CD4-positive, alpha-beta memory T cell (primary cell): ENCODE measurements at regions not wholly inside any gene's neighbourhood (a gene's known extent, or its start where the extent isn't known, plus 50 kb on each side); places are given as distances from the start of the nearest gene placed in this dataset.

Experiments
- CTCF ChIA-PET: fragments of 350-600 bp; sonication (Branson Sonifier 250); formaldehyde crosslinking; loops from one replicate; lab custom pipeline; 2021; ENCODE audit warnings: inconsistent platforms; ENCODE audit not compliant: partially characterized antibody; lab: Charles Lee
- POLR2A ChIA-PET: fragments of 350-600 bp; sonication (Branson Sonifier 250); formaldehyde crosslinking; loops from one replicate; lab custom pipeline; 2021; ENCODE audit not compliant: partially characterized antibody; lab: Charles Lee
- DNase-seq, 5 donors: peaks; one replicate each; pipeline versions ENCODE4 v3.0.0 to v3.0.0-alpha.2; 2020 to 2022; ENCODE audit warnings: mixed read lengths in 1 of 5
- H3K27ac ChIP-seq: one replicate; pipeline ENCODE4 v1.7.0; 2013; ENCODE audit warnings: low read depth, low read length
- H3K27me3 ChIP-seq: 2 replicates; pipeline ENCODE4 v1.7.0; 2013; ENCODE audit warnings: mild to moderate bottlenecking, low read length, moderate library complexity; ENCODE audit not compliant: insufficient read depth
- H3K36me3 ChIP-seq: 2 replicates; pipeline ENCODE4 v1.7.0; 2013; ENCODE audit warnings: mild to moderate bottlenecking, low read length, moderate library complexity; ENCODE audit not compliant: insufficient read depth
- H3K4me1 ChIP-seq: 2 replicates; pipeline ENCODE4 v1.7.0; 2013; ENCODE audit warnings: mild to moderate bottlenecking, low read length, moderate library complexity; ENCODE audit not compliant: insufficient read depth
- H3K4me3 ChIP-seq, 2 donors: one replicate each; pipeline ENCODE4 v1.7.0; 2013; ENCODE audit warnings: low read length in 2 of 2, mild to moderate bottlenecking in 1 of 2
- H3K9me3 ChIP-seq, 2 donors: one replicate each; pipeline ENCODE4 v1.7.0; 2013; ENCODE audit warnings: low read length in 2 of 2, control low read depth in 1 of 2; ENCODE audit not compliant: control insufficient read depth in 1 of 2
- H3K27ac Mint-ChIP-seq, 7 donors: one replicate each; pipeline ENCODE4 v1.8.0; 2020 to 2021; ENCODE audit warnings: mixed read lengths in 7 of 7, mild to moderate bottlenecking in 6 of 7, inconsistent platforms in 3 of 7, moderate library complexity in 3 of 7
- H3K27me3 Mint-ChIP-seq, 2 donors: one replicate each; pipeline ENCODE4 v1.8.0; 2020 to 2021; ENCODE audit warnings: mixed read lengths in 2 of 2
- H3K36me3 Mint-ChIP-seq, 2 donors: one replicate each; pipeline ENCODE4 v1.8.0; 2020 to 2021; ENCODE audit warnings: mixed read lengths in 2 of 2, inconsistent platforms in 1 of 2, mild to moderate bottlenecking in 1 of 2
- H3K4me1 Mint-ChIP-seq, 4 donors: one replicate each; pipeline ENCODE4 v1.8.0; 2020 to 2021; ENCODE audit warnings: mixed read lengths in 4 of 4, mild to moderate bottlenecking in 1 of 4
- H3K4me3 Mint-ChIP-seq, 8 donors: one replicate each; pipeline ENCODE4 v1.8.0; 2020 to 2021; ENCODE audit warnings: mixed read lengths in 8 of 8, mild to moderate bottlenecking in 7 of 8, moderate library complexity in 6 of 8, inconsistent platforms in 3 of 8
- H3K9me3 Mint-ChIP-seq, 8 donors: one replicate each; pipeline ENCODE4 v1.8.0; 2020 to 2021; ENCODE audit warnings: mixed read lengths in 8 of 8, mild to moderate bottlenecking in 5 of 8, inconsistent platforms in 3 of 8, moderate library complexity in 1 of 8
- intact Hi-C: fragments of 100-400 bp; cut with micrococcal nuclease; formaldehyde crosslinking; loops from one replicate; pipeline ENCODE4 v1.15.1; 2023

GRCh38 chr5:116756531-116756930 is 181.9 kb upstream of the SEMA6A start:
- H3K4me3 ChIP-seq = no peak overlapping the region
- Mint-ChIP-seq H3K36me3 (no peaks in the 10 kb centered on the region), H3K4me1 (no peaks in the 10 kb centered on the region), H3K4me3 (no peak overlapping the region), H3K27ac (no peak overlapping the region), H3K9me3 (no peaks in the 10 kb centered on the region), H3K27me3 (no peaks in the 10 kb centered on the region)
- no peak overlapping the region for H3K27ac ChIP-seq
- no peaks in the 10 kb centered on the region for H3K27me3 ChIP-seq
- no peaks in the 10 kb centered on the region for H3K36me3 ChIP-seq
- POLR2A ChIA-PET = no interaction called here
- DNase-seq = no peak
- CTCF ChIA-PET = no interaction called here
- no peaks in the 10 kb centered on the region for H3K9me3 ChIP-seq
- intact Hi-C loops = no loop called here
- H3K4me1 ChIP-seq = no peaks in the 10 kb centered on the region

DNA sequence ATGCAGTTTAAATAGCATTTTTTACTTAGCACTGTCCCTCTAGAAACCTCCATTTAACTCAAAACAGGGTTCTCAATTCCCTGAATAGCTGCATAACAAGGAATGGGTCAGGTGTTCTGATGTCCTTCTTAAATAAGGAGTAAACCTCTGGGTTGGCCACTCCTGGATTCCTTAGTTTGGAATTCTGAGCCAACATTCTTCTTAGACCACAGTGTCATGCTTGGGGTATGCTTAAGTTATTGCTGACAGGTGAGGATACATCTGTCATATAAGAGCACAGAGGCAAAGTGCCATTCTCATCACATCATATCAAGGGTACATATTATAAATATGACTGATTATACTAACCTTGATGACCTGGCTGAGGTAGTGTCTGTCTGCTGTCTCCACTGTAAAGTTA is 179.9 kb upstream of the SEMA6A start:
- intact Hi-C loops = no loop called here
- no peaks in the 10 kb centered on the region for H3K36me3 ChIP-seq

DNA sequence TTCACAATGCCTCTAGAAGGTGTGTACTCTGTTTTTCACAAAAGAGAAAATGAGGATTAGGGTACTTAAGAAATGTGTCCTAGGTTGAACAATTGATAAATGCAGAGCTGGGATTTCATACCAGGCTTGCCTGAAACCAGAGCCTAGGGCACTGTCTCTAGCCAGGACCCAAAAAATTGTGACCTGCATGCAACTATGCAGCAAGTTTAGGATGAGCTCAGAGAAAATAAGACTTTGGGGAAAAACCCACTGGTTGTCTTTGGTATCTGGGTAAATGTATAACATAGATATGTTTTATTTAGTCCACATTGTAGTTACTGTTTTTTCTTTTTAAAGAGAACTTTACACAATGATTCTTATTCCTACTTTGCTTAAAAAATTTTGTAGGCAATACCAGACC is 177.1 kb upstream of the SEMA6A start:
- intact Hi-C loops = no loop called here
- ChIA-PET CTCF (no interaction called here), POLR2A (no interaction called here)
- Histone ChIP-seq H3K27me3 (no peaks in the 10 kb centered on the region), H3K4me1 (no peaks in the 10 kb centered on the region), H3K27ac (no peak overlapping the region), H3K4me3 (no peak overlapping the region), H3K36me3 (no peaks in the 10 kb centered on the region), H3K9me3 (no peaks in the 10 kb centered on the region)
- DNase-seq = no peak
- no peaks in the 10 kb centered on the region for H3K36me3 Mint-ChIP-seq
- peak overlapping the region in 1 of 7 donors; percentile 47 for H3K27ac Mint-ChIP-seq
- no peaks in the 10 kb centered on the region for H3K9me3 Mint-ChIP-seq
- H3K4me3 Mint-ChIP-seq = no peak overlapping the region
- H3K4me1 Mint-ChIP-seq = no peaks in the 10 kb centered on the region
- H3K27me3 Mint-ChIP-seq = no peaks in the 10 kb centered on the region

More for the DNA sequence above, 179.9 kb upstream of the SEMA6A start:
- H3K4me1 Mint-ChIP-seq = no peaks in the 10 kb centered on the region
- POLR2A ChIA-PET = no interaction called here
- no peaks in the 10 kb centered on the region for H3K36me3 Mint-ChIP-seq
- no peak overlapping the region for H3K4me3 Mint-ChIP-seq
- CTCF ChIA-PET = no interaction called here
- DNase-seq = no peak
- H3K27me3 Mint-ChIP-seq = no peaks in the 10 kb centered on the region
- no peak overlapping the region for H3K27ac Mint-ChIP-seq
- Histone ChIP-seq H3K27ac (no peak overlapping the region), H3K4me1 (no peaks in the 10 kb centered on the region), H3K27me3 (no peaks in the 10 kb centered on the region), H3K4me3 (no peak overlapping the region), H3K9me3 (no peaks in the 10 kb centered on the region)
- H3K9me3 Mint-ChIP-seq = no peaks in the 10 kb centered on the region

- H3K9me3 ChIP-seq = no peaks in the 10 kb centered on the region
- H3K9me3 Mint-ChIP-seq = no peaks in the 10 kb centered on the region
- intact Hi-C loops = no loop called here
- H3K4me1 Mint-ChIP-seq = no peaks in the 10 kb centered on the region
- no peak overlapping the region for H3K4me3 ChIP-seq
- H3K4me1 ChIP-seq = no peaks in the 10 kb centered on the region
- no peaks in the 10 kb centered on the region for H3K27me3 Mint-ChIP-seq
- H3K27ac Mint-ChIP-seq = no peak overlapping the region
- no peaks in the 10 kb centered on the region for H3K36me3 Mint-ChIP-seq
- H3K4me3 Mint-ChIP-seq = no peak overlapping the region
- no peak overlapping the region for H3K27ac ChIP-seq
- DNase-seq = no peak
- H3K27me3 ChIP-seq = no peaks in the 10 kb centered on the region
- POLR2A ChIA-PET = no interaction called here
- CTCF ChIA-PET = no interaction called here
- H3K36me3 ChIP-seq = no peaks in the 10 kb centered on the region
Measured at GRCh38 chr5:116750631-116751580, 176.3 kb upstream of the SEMA6A start.

DNA sequence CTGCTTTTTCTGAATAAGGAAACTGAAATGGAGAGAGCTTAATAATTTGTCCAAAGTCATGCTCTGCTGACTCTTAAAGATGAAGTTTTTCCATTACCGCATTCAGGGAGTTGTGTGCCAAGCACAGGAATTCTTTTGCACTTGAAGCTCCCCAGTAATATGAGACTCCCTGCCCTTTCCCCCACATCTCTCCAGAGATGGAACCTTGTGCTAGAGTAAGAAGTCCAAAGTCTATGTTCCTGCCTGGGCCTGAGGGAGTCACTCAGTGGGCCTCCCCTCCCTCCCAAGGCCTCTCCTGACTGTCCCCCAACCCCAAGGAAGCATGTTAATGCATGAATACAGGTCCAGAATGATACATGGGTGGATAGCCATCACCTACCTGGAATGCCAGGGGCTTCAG is 173.3 kb upstream of the SEMA6A start:
- H3K4me3 Mint-ChIP-seq = no peak overlapping the region
- H3K4me1 ChIP-seq = no peaks in the 10 kb centered on the region
- CTCF ChIA-PET = no interaction called here
- POLR2A ChIA-PET = no interaction called here
- no peaks in the 10 kb centered on the region for H3K36me3 ChIP-seq
- H3K36me3 Mint-ChIP-seq = no peaks in the 10 kb centered on the region
- H3K9me3 ChIP-seq = no peaks in the 10 kb centered on the region
- DNase-seq = no peak
- H3K27me3 ChIP-seq = no peaks in the 10 kb centered on the region
- peaks cover 0 to 14% (median 3%) of the 10 kb centered on the region in 8 donors for H3K9me3 Mint-ChIP-seq
- no peaks in the 10 kb centered on the region for H3K4me1 Mint-ChIP-seq
- no peak overlapping the region for H3K27ac ChIP-seq
- intact Hi-C loops = no loop called here
- no peaks in the 10 kb centered on the region for H3K27me3 Mint-ChIP-seq
- no peak overlapping the region for H3K27ac Mint-ChIP-seq
- no peak overlapping the region for H3K4me3 ChIP-seq

DNA sequence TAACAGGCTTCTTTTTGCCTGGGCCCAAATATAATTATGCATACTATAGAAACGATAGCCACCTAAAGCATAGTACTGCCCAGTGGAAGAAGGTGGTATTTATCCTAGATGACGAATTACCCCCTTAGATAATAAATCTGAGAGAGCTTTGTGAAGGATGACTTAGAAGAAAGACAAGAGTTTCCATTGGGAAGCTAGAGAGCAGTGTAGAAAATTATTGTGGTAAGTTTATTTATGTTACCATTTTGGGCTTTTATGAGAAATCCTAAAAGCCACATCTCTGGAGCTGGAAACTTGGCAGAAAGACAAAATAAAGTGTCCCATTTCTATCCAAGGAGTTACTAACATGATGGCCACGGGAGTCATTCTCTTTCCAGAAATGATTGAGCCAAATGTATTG is 172.0 kb upstream of the SEMA6A start:
- Mint-ChIP-seq H3K27me3 (no peaks in the 10 kb centered on the region), H3K27ac (no peak overlapping the region), H3K9me3 (peaks cover 0 to 14% (median 3%) of the 10 kb centered on the region in 8 donors), H3K4me3 (no peak overlapping the region), H3K4me1 (no peaks in the 10 kb centered on the region), H3K36me3 (no peaks in the 10 kb centered on the region)
- CTCF ChIA-PET = no interaction called here
- intact Hi-C loops = no loop called here
- POLR2A ChIA-PET = no interaction called here
- Histone ChIP-seq H3K36me3 (no peaks in the 10 kb centered on the region), H3K4me3 (no peak overlapping the region), H3K4me1 (no peaks in the 10 kb centered on the region), H3K9me3 (no peaks in the 10 kb centered on the region), H3K27ac (no peak overlapping the region), H3K27me3 (no peaks in the 10 kb centered on the region)
- no peak for DNase-seq

DNA sequence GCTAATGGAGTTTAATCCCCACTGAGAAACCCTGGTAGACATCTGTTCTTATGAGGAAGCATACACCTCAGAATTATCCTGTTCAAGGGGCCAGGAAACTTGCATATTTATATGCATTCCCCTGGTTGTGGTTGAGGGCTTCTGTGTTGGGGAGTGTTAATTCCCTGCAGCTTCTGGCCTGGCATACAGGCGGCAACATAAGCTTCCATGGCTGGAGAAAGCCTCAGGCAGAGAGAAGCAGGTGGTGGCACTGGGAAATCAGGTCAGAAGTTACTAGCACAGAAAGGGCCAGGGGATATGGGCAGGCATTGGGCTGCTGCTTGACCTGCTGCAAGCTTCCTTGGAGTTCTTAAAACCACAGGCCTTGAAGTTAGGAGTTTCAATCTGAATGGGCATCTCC is 166.1 kb upstream of the SEMA6A start:
- CTCF ChIA-PET = no interaction called here
- no peaks in the 10 kb centered on the region for H3K27me3 ChIP-seq

More for the DNA sequence above, 166.1 kb upstream of the SEMA6A start:
- intact Hi-C loops = no loop called here
- H3K9me3 ChIP-seq = no peaks in the 10 kb centered on the region
- Mint-ChIP-seq H3K4me1 (no peaks in the 10 kb centered on the region), H3K27me3 (peaks cover 0 to 3% of the 10 kb centered on the region in 2 donors), H3K36me3 (no peaks in the 10 kb centered on the region), H3K27ac (no peak overlapping the region), H3K4me3 (no peak overlapping the region), H3K9me3 (peaks cover 0 to 14% (median 4%) of the 10 kb centered on the region in 8 donors)
- no peak for DNase-seq
- no peak overlapping the region for H3K4me3 ChIP-seq
- no peak overlapping the region for H3K27ac ChIP-seq
- POLR2A ChIA-PET = no interaction called here
- H3K36me3 ChIP-seq = no peaks in the 10 kb centered on the region
- no peaks in the 10 kb centered on the region for H3K4me1 ChIP-seq
